DMS79 (cell line): ENCODE measurements at regions not wholly inside any gene's neighbourhood (a gene's known extent, or its start where the extent isn't known, plus 50 kb on each side); places are given as distances from the start of the nearest gene placed in this dataset.
"Not testable (repeated sequence)": the region's sequence is repeated elsewhere in the genome, so short reads cannot be mapped to it uniquely, and the experiment has no call there.

ENCODE experiments used
- DNase-seq: peaks from one replicate; lab custom pipeline; 2025; lab: John Stamatoyannopoulos, UW

- DNase-seq, result no peak
Observed at GRCh38 chr11:69869311-69869939, 50.2 kb upstream of the FGF3 start.

GRCh38 chr11:69870766-69871165 is 51.5 kb upstream of the FGF3 start:
- DNase-seq, result no peak

- DNase-seq, result no peak
Observed at GRCh38 chr11:69873166-69874077, 54.2 kb upstream of the FGF3 start.

GRCh38 chr11:69874178-69874983 is 55.2 kb upstream of the FGF3 start:
- DNase-seq, result no peak

- no peak for DNase-seq
Observed at GRCh38 chr11:69874984-69875624, 55.9 kb upstream of the FGF3 start.

- no peak for DNase-seq
Observed at GRCh38 chr11:69876013-69876412, 56.8 kb upstream of the FGF3 start.

GRCh38 chr11:69877235-69877634 is 58.0 kb upstream of the FGF3 start:
- DNase-seq, result no peak

- DNase-seq, result not testable (repeated sequence)
Observed at GRCh38 chr11:69877704-69878103, 58.5 kb upstream of the FGF3 start.

- DNase-seq, result no peak
Observed at GRCh38 chr11:69878144-69878883, 59.1 kb upstream of the FGF3 start.

GRCh38 chr11:69878927-69879728 is 59.9 kb upstream of the FGF3 start:
- DNase-seq, result no peak

- DNase-seq, result no peak
Observed at GRCh38 chr11:69879729-69880005, 60.5 kb upstream of the FGF3 start.

GRCh38 chr11:69880041-69880825 is 61.0 kb upstream of the FGF3 start:
- DNase-seq, result no peak

- no peak for DNase-seq
Observed at GRCh38 chr11:69880826-69881445, 61.7 kb upstream of the FGF3 start.

- no peak for DNase-seq
Observed at GRCh38 chr11:69881467-69882269, 62.5 kb upstream of the FGF3 start.

- DNase-seq, result no peak
Observed at GRCh38 chr11:69882270-69882608, 63.0 kb upstream of the FGF3 start.

- no peak for DNase-seq
Observed at GRCh38 chr11:69883292-69884255, 64.4 kb upstream of the FGF3 start.

- DNase-seq, result no peak
Observed at GRCh38 chr11:69884286-69884685, 65.1 kb upstream of the FGF3 start.

GRCh38 chr11:69884751-69885150 is 65.5 kb upstream of the FGF3 start:
- DNase-seq, result no peak
